HL-60 (cell line): ENCODE measurements at regions not wholly inside any gene's neighbourhood (a gene's known extent, or its start where the extent isn't known, plus 50 kb on each side); places are given as distances from the start of the nearest gene placed in this dataset.

Experiments used
- DNase-seq, 2 experiments: peaks; one replicate each; pipeline ENCODE4 v3.0.0-alpha.2; 2010 to 2020; ENCODE audit warnings: low read depth in 1 of 2, low spot score in 1 of 2
- H3K27ac ChIP-seq: fragments of 250-450 bp; sonication (Bioruptor Pico); replicated peaks from 2 replicates; pipeline ENCODE4 v1.5.1; 2020; ENCODE audit warnings: mild to moderate bottlenecking, moderate library complexity
- H3K27me3 ChIP-seq: fragments of 250-450 bp; sonication (Bioruptor Pico); 2 replicates; pipeline ENCODE4 v1.5.1; 2021; ENCODE audit warnings: mild to moderate bottlenecking, moderate library complexity; ENCODE audit not compliant: insufficient read depth, poor library complexity, severe bottlenecking
- H3K4me3 ChIP-seq: replicated peaks from 2 replicates; pipeline ENCODE4 v1.5.1; 2011; ENCODE audit warnings: mild to moderate bottlenecking, control low read depth, low read length; ENCODE audit not compliant: insufficient read depth
- CTCF ChIP-seq: IDR thresholded peaks from one replicate; pipeline ENCODE4 v1.5.1; 2011; ENCODE audit warnings: low read length, control low read depth, inconsistent platforms; ENCODE audit not compliant: insufficient read depth
- GABPA ChIP-seq: IDR thresholded peaks from 2 replicates; pipeline ENCODE4 v1.6.1; 2012; ENCODE audit warnings: low read depth
- POLR2AphosphoS5 ChIP-seq: IDR thresholded peaks from 2 replicates; pipeline ENCODE4 v1.6.1; 2012; ENCODE audit warnings: low read depth
- REST ChIP-seq: IDR thresholded peaks from 2 replicates; pipeline ENCODE4 v1.6.1; 2012; ENCODE audit warnings: low read depth; ENCODE audit not compliant: insufficient replicate concordance
- SPI1 ChIP-seq: IDR thresholded peaks from 2 replicates; pipeline ENCODE4 v1.6.1; 2012; ENCODE audit warnings: low read depth, mild to moderate bottlenecking, borderline replicate concordance

GRCh38 chr4:114373508-114373907 is 225.1 kb upstream of the UGT8 start:
- Histone ChIP-seq H3K27ac (no peak overlapping the region), H3K27me3 (no peaks in the 10 kb centered on the region), H3K4me3 (no peak overlapping the region)
- TF ChIP-seq REST (peak; percentile 18), POLR2AphosphoS5 (no peak)
- DNase-seq = no peak

- DNase-seq = no peak
- no peak overlapping the region for H3K27ac ChIP-seq
- TF ChIP-seq REST (no peak), SPI1 (no peak), CTCF (no peak), POLR2AphosphoS5 (no peak), GABPA (no peak)
- H3K27me3 ChIP-seq = no peaks in the 10 kb centered on the region
- H3K4me3 ChIP-seq = no peak overlapping the region
Observed at GRCh38 chr4:114378305-114378903, 220.2 kb upstream of the UGT8 start.

GRCh38 chr4:114383067-114383466 is 215.5 kb upstream of the UGT8 start:
- H3K4me3 ChIP-seq = no peak overlapping the region
- DNase-seq = no peak
- no peak overlapping the region for H3K27ac ChIP-seq
- TF ChIP-seq GABPA = no peak
- no peak for TF ChIP-seq CTCF
- no peak for TF ChIP-seq SPI1
- TF ChIP-seq POLR2AphosphoS5 = no peak
- TF ChIP-seq REST = no peak
- no peaks in the 10 kb centered on the region for H3K27me3 ChIP-seq

GRCh38 chr4:114383721-114384120 is 214.9 kb upstream of the UGT8 start:
- Histone ChIP-seq H3K27ac (no peak overlapping the region), H3K27me3 (no peaks in the 10 kb centered on the region), H3K4me3 (no peak overlapping the region)
- TF ChIP-seq GABPA (no peak), CTCF (no peak), REST (no peak), POLR2AphosphoS5 (no peak), SPI1 (no peak)
- DNase-seq = no peak
